ENCODE measurements at regions not wholly inside any gene's neighbourhood (a gene's known extent, or its start where the extent isn't known, plus 50 kb on each side); places are given as distances from the start of the nearest gene placed in this dataset.

- intact Hi-C loops (cut with DNase I, micrococcal nuclease), result no loop called here
- ATAC-seq (no peak), DNase-seq (no peak)
Measured at GRCh38 chr14:86055512-86056075, 525.6 kb downstream of the FLRT2 start.

GRCh38 chr14:86052868-86053267 lies 522.9 kb downstream of the FLRT2 start:
- ATAC-seq, result no peak
- intact Hi-C loops (cut with DNase I, micrococcal nuclease), result no loop called here
- no peak for DNase-seq

- no peak for DNase-seq
- intact Hi-C loops (cut with DNase I, micrococcal nuclease), result no loop called here
- ATAC-seq, result no peak
Measured at GRCh38 chr14:86050757-86051156, 520.8 kb downstream of the FLRT2 start.

- ATAC-seq, result no peak
- DNase-seq, result no peak
- intact Hi-C loops (cut with DNase I, micrococcal nuclease), result no loop called here
Measured at GRCh38 chr14:86050072-86050683, 520.2 kb downstream of the FLRT2 start.

- no peak for DNase-seq
- intact Hi-C loops (cut with DNase I, micrococcal nuclease), result no loop called here
- no peak for ATAC-seq
Measured at GRCh38 chr14:86039176-86039575, 509.2 kb downstream of the FLRT2 start.

- intact Hi-C loops (cut with DNase I, micrococcal nuclease), result no loop called here
- ATAC-seq (no peak), DNase-seq (peak in 1 of 2 donors; percentile 18)
Measured at GRCh38 chr14:86038387-86039042, 508.6 kb downstream of the FLRT2 start.

- intact Hi-C loops (cut with DNase I, micrococcal nuclease), result no loop called here
- DNase-seq, result no peak
- no peak for ATAC-seq
Measured at GRCh38 chr14:86035882-86036281, 505.9 kb downstream of the FLRT2 start.

GRCh38 chr14:86027990-86028389 lies 498.0 kb downstream of the FLRT2 start:
- intact Hi-C loops (cut with DNase I, micrococcal nuclease), result no loop called here
- no peak for ATAC-seq
- DNase-seq, result no peak

- ATAC-seq (no peak), DNase-seq (no peak)
- intact Hi-C loops (cut with DNase I, micrococcal nuclease), result no loop called here
Measured at GRCh38 chr14:86027144-86027543, 497.2 kb downstream of the FLRT2 start.

- intact Hi-C loops (cut with DNase I, micrococcal nuclease), result no loop called here
- ATAC-seq, result no peak
- DNase-seq, result no peak
Measured at GRCh38 chr14:86022031-86022629, 492.2 kb downstream of the FLRT2 start.

- no peak for ATAC-seq
- intact Hi-C loops (cut with DNase I, micrococcal nuclease), result no loop called here
- no peak for DNase-seq
Measured at GRCh38 chr14:86020841-86021240, 490.9 kb downstream of the FLRT2 start.

GRCh38 chr14:86015941-86016340 lies 486.0 kb downstream of the FLRT2 start:
- ATAC-seq, result no peak
- DNase-seq, result no peak
- intact Hi-C loops (cut with DNase I, micrococcal nuclease), result no loop called here

- intact Hi-C loops (cut with DNase I, micrococcal nuclease), result no loop called here
- ATAC-seq (no peak), DNase-seq (no peak)
Measured at GRCh38 chr14:86015511-86015910, 485.6 kb downstream of the FLRT2 start.

GRCh38 chr14:86013641-86014040 lies 483.7 kb downstream of the FLRT2 start:
- intact Hi-C loops (cut with DNase I, micrococcal nuclease), result no loop called here
- DNase-seq (no peak), ATAC-seq (no peak)

- no peak for DNase-seq
- intact Hi-C loops (cut with DNase I, micrococcal nuclease), result no loop called here
- ATAC-seq, result no peak
Measured at GRCh38 chr14:86012461-86012860, 482.5 kb downstream of the FLRT2 start.

- DNase-seq (no peak), ATAC-seq (no peak)
- intact Hi-C loops (cut with DNase I, micrococcal nuclease), result no loop called here
Measured at GRCh38 chr14:86003998-86004397, 474.1 kb downstream of the FLRT2 start.

- ATAC-seq, result no peak
Measured at GRCh38 chr14:85996551-85996950, 466.6 kb downstream of the FLRT2 start.

GRCh38 chr14:85991156-85991555 lies 461.2 kb downstream of the FLRT2 start:
- DNase-seq (no peak), ATAC-seq (no peak)
- intact Hi-C loops (cut with DNase I, micrococcal nuclease), result no loop called here

More at GRCh38 chr14:85996551-85996950, 466.6 kb downstream of the FLRT2 start:
- intact Hi-C loops (cut with DNase I, micrococcal nuclease), result no loop called here
- no peak for DNase-seq

- no peak for ATAC-seq
- intact Hi-C loops (cut with DNase I, micrococcal nuclease), result no loop called here
Measured at GRCh38 chr14:85987907-85988306, 458.0 kb downstream of the FLRT2 start.

GRCh38 chr14:85987292-85987691 lies 457.3 kb downstream of the FLRT2 start:
- ATAC-seq (no peak), DNase-seq (no peak)
- intact Hi-C loops (cut with DNase I, micrococcal nuclease), result no loop called here

More at GRCh38 chr14:85987907-85988306, 458.0 kb downstream of the FLRT2 start:
- DNase-seq, result no peak

All from left colon (tissue), 2 donors.